ENCODE measurements at regions not wholly inside any gene's neighbourhood (a gene's known extent, or its start where the extent isn't known, plus 50 kb on each side); places are given as distances from the start of the nearest gene placed in this dataset.
"Not testable (repeated sequence)": the region's sequence is repeated elsewhere in the genome, so short reads cannot be mapped to it uniquely, and the experiment has no call there.

DNA sequence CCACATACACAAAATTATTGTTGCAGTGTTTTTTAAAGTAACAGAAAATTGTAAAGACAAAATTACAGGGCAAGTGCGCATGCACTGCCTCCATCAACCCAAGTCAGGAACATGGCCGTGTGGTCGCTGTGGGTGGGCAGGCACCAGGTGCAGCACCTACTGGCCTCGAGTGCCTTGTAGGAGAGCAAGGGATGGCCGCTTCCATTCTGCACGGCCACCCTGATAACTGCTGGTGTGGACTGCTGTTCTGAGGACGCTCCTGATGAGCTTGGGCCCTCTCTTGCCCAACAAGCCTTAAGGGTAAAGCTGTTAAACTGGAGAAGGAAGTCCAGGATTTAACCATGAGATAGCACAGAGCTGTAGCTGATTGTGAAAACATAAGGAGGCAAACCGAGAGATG is 124.6 kb upstream of the PPP1R9A start:
- H3K79me2 ChIP-seq (ENCODE audit: insufficient read depth, low read depth, low read length), result no peaks in the 10 kb centered on the region
- H3K9me3 ChIP-seq (ENCODE audit: low read length), result no peaks in the 10 kb centered on the region
- TF ChIP-seq EZH2phosphoT487 (IDR thresholded peaks at IDR 0.05; ENCODE audit: borderline replicate concordance, low read depth, low read length), result no peak
- TF ChIP-seq, protein P1, sequence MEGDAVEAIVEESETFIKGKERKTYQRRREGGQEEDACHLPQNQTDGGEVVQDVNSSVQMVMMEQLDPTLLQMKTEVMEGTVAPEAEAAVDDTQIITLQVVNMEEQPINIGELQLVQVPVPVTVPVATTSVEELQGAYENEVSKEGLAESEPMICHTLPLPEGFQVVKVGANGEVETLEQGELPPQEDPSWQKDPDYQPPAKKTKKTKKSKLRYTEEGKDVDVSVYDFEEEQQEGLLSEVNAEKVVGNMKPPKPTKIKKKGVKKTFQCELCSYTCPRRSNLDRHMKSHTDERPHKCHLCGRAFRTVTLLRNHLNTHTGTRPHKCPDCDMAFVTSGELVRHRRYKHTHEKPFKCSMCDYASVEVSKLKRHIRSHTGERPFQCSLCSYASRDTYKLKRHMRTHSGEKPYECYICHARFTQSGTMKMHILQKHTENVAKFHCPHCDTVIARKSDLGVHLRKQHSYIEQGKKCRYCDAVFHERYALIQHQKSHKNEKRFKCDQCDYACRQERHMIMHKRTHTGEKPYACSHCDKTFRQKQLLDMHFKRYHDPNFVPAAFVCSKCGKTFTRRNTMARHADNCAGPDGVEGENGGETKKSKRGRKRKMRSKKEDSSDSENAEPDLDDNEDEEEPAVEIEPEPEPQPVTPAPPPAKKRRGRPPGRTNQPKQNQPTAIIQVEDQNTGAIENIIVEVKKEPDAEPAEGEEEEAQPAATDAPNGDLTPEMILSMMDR (conservative IDR thresholded peaks at IDR 0.05; ENCODE audit: low read length), result no peak
- H4K20me1 ChIP-seq (ENCODE audit: insufficient read depth, low read length), result no peaks in the 10 kb centered on the region
- intact Hi-C loops (cut with micrococcal nuclease; ENCODE audit: unreplicated experiment), result no loop called here
- H3K4me3 ChIP-seq (ENCODE audit: low read depth, low read length, poor library complexity, severe bottlenecking), result no peak overlapping the region
- DNase-seq (ENCODE audit: low spot score), result no peak
- H3K4me1 ChIP-seq (ENCODE audit: insufficient read depth, low read length, poor library complexity, severe bottlenecking), result no peaks in the 10 kb centered on the region
- ChIA-PET CTCF (ENCODE audit: unreplicated experiment) (no interaction called here), POLR2A (no interaction called here)
- H3K36me3 ChIP-seq (ENCODE audit: insufficient read depth, low read length), result no peaks in the 10 kb centered on the region
- H2AFZ ChIP-seq (ENCODE audit: low read length), result no peak overlapping the region
- H3K9me2 ChIP-seq (ENCODE audit: insufficient read depth, low read length), result no peaks in the 10 kb centered on the region
- H3K4me2 ChIP-seq (ENCODE audit: low read length), result no peak overlapping the region
- BruUV-seq (replicated peaks), result no TSS peak
- no peak overlapping the region for H3K27ac ChIP-seq (ENCODE audit: low read depth, low read length, poor library complexity, severe bottlenecking)

GRCh38 chr7:94787285-94787684 is 120.1 kb upstream of the PPP1R9A start:
- no peak for TF ChIP-seq EZH2phosphoT487 (IDR thresholded peaks at IDR 0.05; ENCODE audit: borderline replicate concordance, low read depth, low read length)
- TF ChIP-seq, protein P1 (conservative IDR thresholded peaks at IDR 0.05; ENCODE audit: low read length), result no peak
- BruUV-seq (replicated peaks), result no TSS peak
- Histone ChIP-seq H2AFZ (ENCODE audit: low read length) (no peak overlapping the region), H3K27ac (ENCODE audit: low read depth, low read length, poor library complexity, severe bottlenecking) (no peak overlapping the region), H3K36me3 (ENCODE audit: insufficient read depth, low read length) (no peaks in the 10 kb centered on the region), H3K9me3 (ENCODE audit: low read length) (no peaks in the 10 kb centered on the region), H3K4me1 (ENCODE audit: insufficient read depth, low read length, poor library complexity, severe bottlenecking) (no peaks in the 10 kb centered on the region), H3K9me2 (ENCODE audit: insufficient read depth, low read length) (no peaks in the 10 kb centered on the region), H4K20me1 (ENCODE audit: insufficient read depth, low read length) (no peaks in the 10 kb centered on the region), H3K79me2 (ENCODE audit: insufficient read depth, low read depth, low read length) (no peaks in the 10 kb centered on the region), H3K4me2 (ENCODE audit: low read length) (no peak overlapping the region), H3K4me3 (ENCODE audit: low read depth, low read length, poor library complexity, severe bottlenecking) (no peak overlapping the region)
- CTCF ChIA-PET (ENCODE audit: unreplicated experiment), result no interaction called here
- intact Hi-C loops (cut with micrococcal nuclease; ENCODE audit: unreplicated experiment), result no loop called here
- POLR2A ChIA-PET, result no interaction called here
- no peak for DNase-seq (ENCODE audit: low spot score)

DNA sequence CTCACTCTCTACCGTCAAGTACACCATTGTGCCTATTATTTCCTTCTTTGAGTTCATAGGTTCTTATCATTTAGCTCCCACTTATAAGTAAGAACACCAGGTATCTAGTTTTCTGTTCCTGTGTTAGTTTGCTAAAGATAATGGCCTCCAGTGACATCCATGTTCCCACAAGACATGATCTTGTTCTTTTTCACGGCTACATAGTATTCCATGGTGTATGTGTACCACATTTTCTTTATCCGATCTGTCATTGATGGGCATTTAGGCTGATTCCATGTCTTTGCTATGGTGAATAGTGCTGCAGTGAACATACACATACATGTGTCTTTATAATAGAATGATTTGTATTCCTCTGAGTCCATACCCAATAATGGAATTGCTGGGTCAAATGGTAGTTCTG is 119.0 kb upstream of the PPP1R9A start:
- intact Hi-C loops (cut with micrococcal nuclease; ENCODE audit: unreplicated experiment); H3K4me2 ChIP-seq (ENCODE audit: low read length); BruUV-seq (replicated peaks); H3K36me3 ChIP-seq (ENCODE audit: insufficient read depth, low read length); H3K27ac ChIP-seq (ENCODE audit: low read depth, low read length, poor library complexity, severe bottlenecking); DNase-seq (ENCODE audit: low spot score); H2AFZ ChIP-seq (ENCODE audit: low read length); H3K9me3 ChIP-seq (ENCODE audit: low read length); H3K4me3 ChIP-seq (ENCODE audit: low read depth, low read length, poor library complexity, severe bottlenecking); CTCF ChIA-PET (ENCODE audit: unreplicated experiment); H3K4me1 ChIP-seq (ENCODE audit: insufficient read depth, low read length, poor library complexity, severe bottlenecking); H3K9me2 ChIP-seq (ENCODE audit: insufficient read depth, low read length); H3K79me2 ChIP-seq (ENCODE audit: insufficient read depth, low read depth, low read length); POLR2A ChIA-PET; H4K20me1 ChIP-seq (ENCODE audit: insufficient read depth, low read length): not testable (repeated sequence)
